ENCODE measurements at regions not wholly inside any gene's neighbourhood (a gene's known extent, or its start where the extent isn't known, plus 50 kb on each side); places are given as distances from the start of the nearest gene placed in this dataset.

DNA sequence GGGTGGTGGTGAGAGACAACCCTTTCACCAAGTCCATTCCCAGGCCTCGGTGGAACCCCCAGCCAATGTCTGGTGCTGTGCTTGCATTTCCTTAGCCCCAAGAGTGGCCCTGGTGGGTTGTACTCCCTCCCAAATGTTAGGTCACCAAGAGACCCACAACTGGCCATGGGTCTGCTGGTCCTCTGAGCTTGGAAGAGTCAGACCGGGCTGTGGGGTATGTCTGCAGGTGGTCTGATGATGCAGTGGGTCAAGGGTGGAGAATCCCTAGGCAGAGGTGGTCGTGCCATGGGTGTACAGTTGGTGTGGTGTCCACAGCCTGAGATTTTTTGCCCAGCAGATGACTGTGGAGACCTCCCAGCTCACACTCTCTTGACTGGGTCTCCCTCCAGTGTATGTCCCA, 535.7 kb upstream of the CNKSR2 start:
- H3K36me3 ChIP-seq, result no peaks in the 10 kb centered on the region
- 50 to 77% (median 71%) methylated on average over 1 to 3 of the region's 3 CpGs for WGBS, 5 donors
- DNase-seq, result no peak
- H3K27ac ChIP-seq, result no peak overlapping the region
- intact Hi-C loops (cut with DNase I; ENCODE audit: low total_unique reads), result no loop called here
- H3K4me3 ChIP-seq, result no peak overlapping the region
- H3K27me3 ChIP-seq (replicated peaks in 1 of 7), result no peaks in the 10 kb centered on the region
- TF ChIP-seq POLR2AphosphoS5 (IDR thresholded peaks at IDR 0.05) (no peak), POLR2A (IDR thresholded peaks at IDR 0.05) (no peak)
- TF ChIP-seq, protein P1, sequence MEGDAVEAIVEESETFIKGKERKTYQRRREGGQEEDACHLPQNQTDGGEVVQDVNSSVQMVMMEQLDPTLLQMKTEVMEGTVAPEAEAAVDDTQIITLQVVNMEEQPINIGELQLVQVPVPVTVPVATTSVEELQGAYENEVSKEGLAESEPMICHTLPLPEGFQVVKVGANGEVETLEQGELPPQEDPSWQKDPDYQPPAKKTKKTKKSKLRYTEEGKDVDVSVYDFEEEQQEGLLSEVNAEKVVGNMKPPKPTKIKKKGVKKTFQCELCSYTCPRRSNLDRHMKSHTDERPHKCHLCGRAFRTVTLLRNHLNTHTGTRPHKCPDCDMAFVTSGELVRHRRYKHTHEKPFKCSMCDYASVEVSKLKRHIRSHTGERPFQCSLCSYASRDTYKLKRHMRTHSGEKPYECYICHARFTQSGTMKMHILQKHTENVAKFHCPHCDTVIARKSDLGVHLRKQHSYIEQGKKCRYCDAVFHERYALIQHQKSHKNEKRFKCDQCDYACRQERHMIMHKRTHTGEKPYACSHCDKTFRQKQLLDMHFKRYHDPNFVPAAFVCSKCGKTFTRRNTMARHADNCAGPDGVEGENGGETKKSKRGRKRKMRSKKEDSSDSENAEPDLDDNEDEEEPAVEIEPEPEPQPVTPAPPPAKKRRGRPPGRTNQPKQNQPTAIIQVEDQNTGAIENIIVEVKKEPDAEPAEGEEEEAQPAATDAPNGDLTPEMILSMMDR (IDR thresholded peaks at IDR 0.05 in 8 of 11, conservative IDR thresholded peaks at IDR 0.05 in 3 of 11), result no peak
- no peaks in the 10 kb centered on the region for H3K4me1 ChIP-seq
- peaks cover 0 to 16% (median 0%) of the 10 kb centered on the region in 8 donors for H3K9me3 ChIP-seq

DNA sequence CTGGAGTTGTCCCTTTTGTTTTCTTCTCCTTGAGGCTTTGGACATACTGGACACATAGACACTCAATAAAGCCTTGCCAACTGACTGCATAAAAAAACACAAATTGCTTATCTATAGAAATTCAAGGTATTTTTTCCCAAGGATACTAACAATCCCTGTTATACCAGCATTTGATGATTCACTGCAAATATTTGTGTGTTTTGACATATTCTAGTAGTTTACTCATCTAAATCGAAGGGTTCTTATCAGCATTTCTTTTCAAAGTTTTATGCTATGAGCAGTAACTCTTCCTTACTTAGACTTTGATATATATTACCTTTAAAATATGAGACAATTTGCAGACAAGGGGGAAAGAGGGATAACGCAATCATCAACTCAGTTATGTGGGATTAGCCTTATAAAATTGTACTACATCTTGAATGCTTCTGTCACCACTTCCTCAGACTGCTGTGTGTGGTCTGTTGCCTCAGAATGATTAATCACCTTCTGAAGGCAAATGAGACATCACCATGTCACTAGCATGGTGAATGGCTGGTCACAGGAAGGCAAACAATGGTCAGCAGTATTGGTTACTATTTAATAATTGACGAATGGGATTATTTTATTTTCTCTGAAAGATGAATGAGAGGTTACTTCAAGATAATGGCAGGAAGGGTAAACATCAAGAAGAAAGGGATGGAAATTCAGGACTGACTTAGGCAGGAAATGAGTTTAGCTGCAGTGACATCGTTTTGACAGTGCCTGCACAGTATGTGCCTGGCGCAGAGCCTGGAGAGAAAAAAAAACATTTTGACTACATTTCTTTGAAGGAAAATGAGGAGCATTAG, 544.3 kb upstream of the CNKSR2 start:
- Histone ChIP-seq H3K27me3 (replicated peaks in 1 of 7) (no peaks in the 10 kb centered on the region), H3K27ac (no peak overlapping the region), H3K9me3 (peaks cover 0 to 4% (median 0%) of the 10 kb centered on the region in 8 donors), H3K4me1 (no peaks in the 10 kb centered on the region), H3K4me3 (no peak overlapping the region), H3K36me3 (no peaks in the 10 kb centered on the region)
- DNase-seq, result no peak
- intact Hi-C loops (cut with DNase I; ENCODE audit: low total_unique reads), result no loop called here
- TF ChIP-seq POLR2A (IDR thresholded peaks at IDR 0.05), result no peak
- TF ChIP-seq, protein P1 (IDR thresholded peaks at IDR 0.05 in 8 of 11, conservative IDR thresholded peaks at IDR 0.05 in 3 of 11), result no peak
- TF ChIP-seq POLR2AphosphoS5 (IDR thresholded peaks at IDR 0.05), result no peak
- 45 to 56% (median 50%) methylated on average over 5 of the region's 5 CpGs for WGBS, 5 donors

DNA sequence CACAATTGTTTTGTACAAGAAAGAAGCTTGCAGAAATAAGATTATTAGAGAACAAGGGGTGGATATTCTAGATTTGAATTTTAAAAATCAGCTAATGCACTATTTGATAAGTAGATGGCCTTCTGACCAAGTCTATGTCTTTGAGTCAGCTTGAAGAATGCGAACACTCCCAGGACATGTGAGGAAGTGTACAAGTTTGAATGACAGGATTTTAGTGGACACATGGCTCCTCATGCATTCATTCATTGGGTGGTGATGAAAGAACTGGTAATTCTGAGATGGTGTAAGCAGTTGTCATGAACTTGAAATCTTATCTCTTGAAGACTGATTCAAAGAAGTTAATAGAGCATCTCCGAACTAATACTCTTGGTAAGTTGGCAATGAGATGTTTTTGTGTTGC, 548.2 kb upstream of the CNKSR2 start:
- Histone ChIP-seq H3K4me1 (no peaks in the 10 kb centered on the region), H3K36me3 (no peaks in the 10 kb centered on the region), H3K27ac (no peak overlapping the region), H3K27me3 (replicated peaks in 1 of 7) (no peaks in the 10 kb centered on the region), H3K9me3 (peaks cover 0 to 4% (median 0%) of the 10 kb centered on the region in 8 donors), H3K4me3 (no peak overlapping the region)
- no peak for DNase-seq
- WGBS, 5 donors, result 68 to 80% (median 74%) methylated on average over 2 of the region's 2 CpGs
- TF ChIP-seq, protein P1 (IDR thresholded peaks at IDR 0.05 in 8 of 11, conservative IDR thresholded peaks at IDR 0.05 in 3 of 11), result no peak
- no peak for TF ChIP-seq POLR2AphosphoS5 (IDR thresholded peaks at IDR 0.05)
- no peak for TF ChIP-seq POLR2A (IDR thresholded peaks at IDR 0.05)
- intact Hi-C loops (cut with DNase I; ENCODE audit: low total_unique reads), result no loop called here

DNA sequence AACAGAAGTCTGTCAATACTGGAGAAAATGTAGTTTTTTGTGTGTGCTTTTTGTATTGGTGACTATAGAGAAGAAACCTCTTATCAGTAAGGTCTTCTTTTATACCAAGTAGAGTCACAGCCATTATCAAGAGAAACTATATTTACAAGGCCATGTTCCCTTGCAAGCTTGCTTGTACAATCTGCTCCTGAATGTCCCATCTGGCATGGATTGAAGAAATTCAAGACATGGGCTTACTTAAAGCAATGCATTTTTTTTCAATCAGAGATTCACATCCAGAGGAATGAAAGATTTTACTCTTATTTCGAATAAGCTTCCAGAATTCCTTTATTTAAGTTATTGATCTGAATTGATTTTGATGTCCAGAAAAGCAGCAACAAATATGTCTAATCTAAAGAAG, 537.3 kb upstream of the RPS6KA3 start:
- H3K4me3 ChIP-seq, result no peak overlapping the region
- no peaks in the 10 kb centered on the region for H3K4me1 ChIP-seq
- H3K27ac ChIP-seq, result no peak overlapping the region
- H3K27me3 ChIP-seq (replicated peaks in 1 of 7), result no peaks in the 10 kb centered on the region
- no peaks in the 10 kb centered on the region for H3K36me3 ChIP-seq
- WGBS, 5 donors, result 53 to 83% (median 71%) methylated on average over 1 of the region's 1 CpG
- intact Hi-C loops (cut with DNase I; ENCODE audit: low total_unique reads), result no loop called here
- no peak for DNase-seq
- TF ChIP-seq POLR2A (IDR thresholded peaks at IDR 0.05) (no peak), POLR2AphosphoS5 (IDR thresholded peaks at IDR 0.05) (no peak)
- TF ChIP-seq, protein P1 (IDR thresholded peaks at IDR 0.05 in 8 of 11, conservative IDR thresholded peaks at IDR 0.05 in 3 of 11), result no peak
- H3K9me3 ChIP-seq, result peaks cover 0 to 14% (median 0%) of the 10 kb centered on the region in 8 donors

Data from spleen (tissue), 11 donors.